ENCODE measurements at regions not wholly inside any gene's neighbourhood (a gene's known extent, or its start where the extent isn't known, plus 50 kb on each side); places are given as distances from the start of the nearest gene placed in this dataset.

DNA sequence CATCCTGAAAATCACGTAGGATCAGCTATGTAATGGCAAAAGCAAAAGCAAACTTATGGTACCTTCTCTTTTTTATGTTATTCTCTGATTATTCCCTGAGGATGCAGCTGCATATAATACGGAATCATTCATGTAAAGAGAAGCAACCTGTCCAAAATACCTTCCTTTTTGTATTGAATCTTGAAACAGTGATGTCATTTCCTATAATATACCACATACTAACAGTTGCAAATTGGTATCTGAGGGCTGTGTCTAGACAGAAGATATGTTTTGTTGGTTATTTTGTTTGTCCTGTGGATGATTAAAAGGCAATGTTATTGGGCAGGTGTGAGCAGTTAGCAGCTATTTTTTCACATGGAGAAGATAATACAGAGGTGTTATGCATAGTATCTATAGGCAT lies 161.4 kb upstream of the AHI1 start:
- H3K9me3 ChIP-seq, result no peaks in the 10 kb centered on the region
- no peaks in the 10 kb centered on the region for H3K4me1 ChIP-seq
- TF ChIP-seq, protein P1, sequence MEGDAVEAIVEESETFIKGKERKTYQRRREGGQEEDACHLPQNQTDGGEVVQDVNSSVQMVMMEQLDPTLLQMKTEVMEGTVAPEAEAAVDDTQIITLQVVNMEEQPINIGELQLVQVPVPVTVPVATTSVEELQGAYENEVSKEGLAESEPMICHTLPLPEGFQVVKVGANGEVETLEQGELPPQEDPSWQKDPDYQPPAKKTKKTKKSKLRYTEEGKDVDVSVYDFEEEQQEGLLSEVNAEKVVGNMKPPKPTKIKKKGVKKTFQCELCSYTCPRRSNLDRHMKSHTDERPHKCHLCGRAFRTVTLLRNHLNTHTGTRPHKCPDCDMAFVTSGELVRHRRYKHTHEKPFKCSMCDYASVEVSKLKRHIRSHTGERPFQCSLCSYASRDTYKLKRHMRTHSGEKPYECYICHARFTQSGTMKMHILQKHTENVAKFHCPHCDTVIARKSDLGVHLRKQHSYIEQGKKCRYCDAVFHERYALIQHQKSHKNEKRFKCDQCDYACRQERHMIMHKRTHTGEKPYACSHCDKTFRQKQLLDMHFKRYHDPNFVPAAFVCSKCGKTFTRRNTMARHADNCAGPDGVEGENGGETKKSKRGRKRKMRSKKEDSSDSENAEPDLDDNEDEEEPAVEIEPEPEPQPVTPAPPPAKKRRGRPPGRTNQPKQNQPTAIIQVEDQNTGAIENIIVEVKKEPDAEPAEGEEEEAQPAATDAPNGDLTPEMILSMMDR (IDR thresholded peaks at IDR 0.05), result no peak
- ATAC-seq (no peak), DNase-seq (no peak)
- no peaks in the 10 kb centered on the region for H3K36me3 ChIP-seq
- H3K27me3 ChIP-seq, result no peaks in the 10 kb centered on the region
- intact Hi-C loops (cut with DNase I), result no loop called here
- H3K27ac ChIP-seq, result no peak overlapping the region
- H3K4me3 ChIP-seq, result no peak overlapping the region

DNA sequence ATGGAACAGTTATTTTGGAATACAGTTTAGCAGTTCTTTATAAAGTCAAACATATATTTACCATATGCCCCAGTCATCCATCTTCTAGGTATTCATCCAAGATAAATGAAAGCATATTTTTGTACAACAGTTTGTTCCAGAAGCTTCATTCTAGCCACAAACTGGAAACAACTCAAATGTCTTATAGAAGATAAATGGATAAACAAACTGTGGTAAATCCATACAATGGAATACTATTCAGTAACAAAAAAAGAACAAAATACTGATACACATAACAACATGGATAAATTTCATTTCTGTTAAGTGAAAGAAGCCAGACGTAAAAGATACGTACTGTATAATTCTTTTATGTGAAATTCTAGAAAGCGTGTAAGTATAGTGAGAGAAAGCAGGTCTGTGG lies 167.0 kb upstream of the AHI1 start:
- DNase-seq (no peak), ATAC-seq (no peak)
- H3K9me3 ChIP-seq, result no peaks in the 10 kb centered on the region
- intact Hi-C loops (cut with DNase I), result no loop called here
- TF ChIP-seq, protein P1 (IDR thresholded peaks at IDR 0.05), result no peak
- no peak overlapping the region for H3K27ac ChIP-seq
- no peak overlapping the region for H3K4me3 ChIP-seq
- H3K27me3 ChIP-seq, result no peaks in the 10 kb centered on the region
- no peaks in the 10 kb centered on the region for H3K36me3 ChIP-seq
- no peaks in the 10 kb centered on the region for H3K4me1 ChIP-seq

DNA sequence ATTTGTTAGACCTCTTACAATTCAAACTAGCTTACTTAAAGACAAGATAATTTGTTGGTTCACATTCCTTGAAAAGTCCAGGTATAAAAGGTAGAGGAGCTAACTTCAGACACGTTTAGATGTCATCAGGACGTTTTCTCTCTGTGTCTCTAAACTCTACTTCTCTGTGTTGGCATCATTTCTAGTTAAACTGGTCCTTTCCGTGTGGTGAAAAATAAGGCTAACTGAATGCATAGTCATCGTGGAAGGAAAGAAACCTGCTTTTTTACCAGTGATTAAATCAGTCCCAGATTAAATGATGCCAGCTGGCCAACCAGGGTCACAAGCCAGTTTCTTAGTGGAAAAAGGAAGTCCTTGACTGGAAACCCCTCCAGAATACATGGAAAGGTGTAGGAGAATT lies 168.4 kb upstream of the AHI1 start:
- no peaks in the 10 kb centered on the region for H3K9me3 ChIP-seq
- no peak for ATAC-seq
- no peak overlapping the region for H3K27ac ChIP-seq
- no peak for DNase-seq
- intact Hi-C loops (cut with DNase I), result no loop called here
- no peaks in the 10 kb centered on the region for H3K36me3 ChIP-seq
- H3K4me3 ChIP-seq, result no peak overlapping the region
- no peaks in the 10 kb centered on the region for H3K27me3 ChIP-seq
- H3K4me1 ChIP-seq, result no peaks in the 10 kb centered on the region
- TF ChIP-seq, protein P1 (IDR thresholded peaks at IDR 0.05), result no peak

DNA sequence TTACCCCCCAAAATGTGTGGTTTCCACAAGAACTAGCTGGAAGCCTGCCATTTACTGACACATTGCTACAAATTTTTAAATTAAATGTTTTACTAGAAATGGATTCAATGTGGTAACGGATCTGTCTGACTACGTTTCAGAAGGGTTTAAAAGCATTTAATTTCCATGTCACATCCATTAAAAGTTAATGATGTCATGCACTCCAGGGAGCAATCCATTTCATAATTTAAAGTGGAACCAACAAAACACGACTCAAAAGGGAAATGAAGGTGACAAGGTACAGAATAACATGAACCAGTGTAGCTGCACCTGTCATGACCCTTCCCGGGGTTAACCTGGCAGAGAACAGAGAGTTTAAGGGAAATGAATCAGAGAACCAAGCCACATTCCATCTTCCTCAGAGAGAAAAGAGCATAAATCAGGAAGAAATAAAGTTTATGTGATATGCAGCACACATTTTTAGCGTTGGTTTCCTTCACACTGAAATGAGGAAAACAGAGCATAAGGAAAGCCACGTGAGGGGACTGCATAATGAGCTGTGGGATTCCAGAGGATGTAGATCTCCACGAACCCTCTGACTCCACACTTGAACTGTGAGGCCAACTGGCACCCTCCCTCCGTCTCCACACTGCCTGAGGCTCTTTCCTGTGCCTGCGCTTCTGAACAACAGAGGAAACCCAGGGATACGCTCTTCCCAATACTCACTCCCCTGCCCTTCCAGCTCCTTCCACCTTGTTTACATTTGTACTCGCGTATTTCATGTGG lies 170.3 kb upstream of the AHI1 start:
- no peak overlapping the region for H3K4me3 ChIP-seq
- peak; percentile 76 for ATAC-seq
- intact Hi-C loops (cut with DNase I), result no loop called here

DNA sequence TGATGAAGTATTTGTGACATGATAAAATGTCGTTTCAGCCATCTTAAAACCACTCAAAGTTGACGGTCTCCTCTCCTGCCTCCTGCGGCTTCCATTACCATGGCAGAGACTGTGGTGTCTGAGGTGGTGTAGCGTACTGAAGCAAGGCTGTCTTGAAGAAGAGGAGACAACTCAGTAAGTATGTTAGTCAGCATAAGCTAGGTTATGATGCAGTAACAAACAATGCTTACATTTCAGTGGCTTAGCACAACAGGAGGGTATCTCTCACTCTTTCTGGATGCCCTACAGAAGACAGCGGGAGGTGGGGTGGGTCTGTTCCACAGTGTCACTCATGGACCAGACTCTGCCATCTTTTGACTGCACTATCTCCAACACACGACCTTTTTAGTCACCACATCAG lies 174.7 kb upstream of the AHI1 start:
- DNase-seq (no peak), ATAC-seq (no peak)
- Histone ChIP-seq H3K27me3 (no peaks in the 10 kb centered on the region), H3K4me3 (no peak overlapping the region), H3K27ac (no peak overlapping the region), H3K36me3 (no peaks in the 10 kb centered on the region), H3K9me3 (no peaks in the 10 kb centered on the region), H3K4me1 (no peaks in the 10 kb centered on the region)
- TF ChIP-seq, protein P1 (IDR thresholded peaks at IDR 0.05), result no peak
- intact Hi-C loops (cut with DNase I), result no loop called here

More for the DNA sequence above, 170.3 kb upstream of the AHI1 start:
- Histone ChIP-seq H3K27me3 (no peaks in the 10 kb centered on the region), H3K36me3 (no peaks in the 10 kb centered on the region), H3K4me1 (no peaks in the 10 kb centered on the region), H3K27ac (no peak overlapping the region), H3K9me3 (no peaks in the 10 kb centered on the region)
- TF ChIP-seq, protein P1 (IDR thresholded peaks at IDR 0.05), result no peak
- DNase-seq, result no peak

Measured in upper lobe of right lung (tissue), 1 donor.